Globus pallidus (tissue), 1 donor: ENCODE measurements at regions not wholly inside any gene's neighbourhood (a gene's known extent, or its start where the extent isn't known, plus 50 kb on each side); places are given as distances from the start of the nearest gene placed in this dataset.

ENCODE experiments used
- DNase-seq: peaks from one replicate; pipeline ENCODE4 v3.0.0-alpha.2; 2015; ENCODE audit warnings: low spot score

DNA sequence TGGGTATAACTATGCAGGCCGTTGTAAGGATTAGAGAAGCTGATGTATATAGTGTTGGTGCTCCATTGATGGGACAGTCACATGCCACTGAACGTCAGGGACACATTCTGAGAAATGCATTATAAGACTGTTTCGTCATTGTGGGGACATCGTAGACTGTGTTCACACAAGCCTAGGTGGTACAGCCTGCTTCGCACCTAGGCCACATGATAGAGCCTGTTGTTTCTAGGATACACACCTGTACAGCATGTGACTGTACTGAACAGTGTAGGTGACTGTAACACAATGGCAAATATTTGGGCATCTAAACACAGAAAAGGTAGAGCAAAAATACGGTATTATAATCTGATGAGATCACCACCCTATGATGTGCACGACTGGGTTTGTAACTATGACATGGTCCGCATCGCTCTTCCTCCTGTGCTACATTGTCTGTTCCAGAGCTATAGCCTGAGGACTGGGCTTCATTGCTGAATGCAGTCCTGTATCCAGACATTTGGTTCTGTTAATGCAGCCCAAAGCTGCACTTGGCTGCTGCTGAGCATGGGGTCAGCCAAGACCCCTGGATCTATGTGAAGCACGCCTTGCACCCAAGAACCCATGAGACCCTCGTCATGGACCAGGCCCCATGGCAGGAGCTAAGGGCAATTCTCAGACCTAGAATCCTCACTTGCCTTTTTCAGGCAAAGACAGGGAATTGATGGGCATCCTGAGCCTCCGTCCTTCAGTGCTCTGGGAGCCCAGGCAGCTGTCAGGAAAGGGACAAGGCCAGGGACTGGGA lies 51.1 kb upstream of the THY1 start:
- DNase-seq, result no peak

DNA sequence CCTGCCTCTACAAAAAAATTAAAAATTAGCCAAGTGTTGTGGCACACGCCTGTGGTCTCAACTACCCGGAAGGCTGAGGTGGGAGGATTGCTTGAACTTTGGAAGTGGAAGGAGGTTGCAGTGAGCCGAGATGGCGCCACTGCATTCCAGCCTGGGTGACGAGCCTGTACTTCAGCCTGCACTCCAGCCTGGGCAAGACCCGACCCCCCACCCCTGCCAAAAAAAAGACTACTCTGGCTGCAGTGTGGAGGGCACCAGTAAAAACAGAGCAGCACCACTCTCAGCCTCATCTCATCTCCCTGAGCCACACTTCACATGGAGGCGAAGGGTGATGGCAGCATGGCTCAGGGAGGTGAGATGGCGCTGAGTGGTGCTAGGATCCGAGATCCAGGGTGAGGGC lies 50.3 kb upstream of the THY1 start:
- no peak for DNase-seq

DNA sequence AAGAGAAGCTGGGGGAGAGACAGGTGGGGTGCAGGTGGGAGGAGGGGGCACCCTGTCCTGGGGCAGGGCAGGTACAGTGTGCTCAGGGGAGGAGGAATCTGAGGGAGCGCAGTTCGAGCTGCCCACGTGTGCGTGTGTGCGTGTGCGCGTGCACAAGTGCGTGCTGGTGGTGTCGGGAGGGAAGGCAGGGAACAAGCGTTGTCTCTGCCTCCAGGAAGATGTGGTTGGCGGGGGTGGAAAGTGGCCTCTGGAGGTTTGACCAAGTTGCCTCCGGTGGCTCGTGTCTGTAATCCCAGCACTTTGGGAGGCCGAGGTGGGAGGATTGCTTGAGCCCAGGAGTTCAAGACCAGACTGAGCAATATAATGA lies 49.9 kb upstream of the THY1 start:
- no peak for DNase-seq
